DOHH2 (cell line): ENCODE measurements at regions not wholly inside any gene's neighbourhood (a gene's known extent, or its start where the extent isn't known, plus 50 kb on each side); places are given as distances from the start of the nearest gene placed in this dataset.

ENCODE experiments used
- EZH2phosphoT487 ChIP-seq: fragments of 200-600 bp; sonication (generic); IDR thresholded peaks from 2 replicates; pipeline ENCODE4 v1.6.1; 2017; ENCODE audit warnings: borderline replicate concordance, mild to moderate bottlenecking, antibody characterized with exemption, low read length, moderate library complexity, mixed read lengths
- TF ChIP-seq, protein P1 (sequence below): fragments of 200-600 bp; sonication (generic); IDR thresholded peaks from one replicate; pipeline ENCODE4 v1.5.1; 2014; ENCODE audit warnings: antibody characterized with exemption, mild to moderate bottlenecking, low read depth, low read length; ENCODE audit not compliant: poor library complexity, severe bottlenecking

DNA sequence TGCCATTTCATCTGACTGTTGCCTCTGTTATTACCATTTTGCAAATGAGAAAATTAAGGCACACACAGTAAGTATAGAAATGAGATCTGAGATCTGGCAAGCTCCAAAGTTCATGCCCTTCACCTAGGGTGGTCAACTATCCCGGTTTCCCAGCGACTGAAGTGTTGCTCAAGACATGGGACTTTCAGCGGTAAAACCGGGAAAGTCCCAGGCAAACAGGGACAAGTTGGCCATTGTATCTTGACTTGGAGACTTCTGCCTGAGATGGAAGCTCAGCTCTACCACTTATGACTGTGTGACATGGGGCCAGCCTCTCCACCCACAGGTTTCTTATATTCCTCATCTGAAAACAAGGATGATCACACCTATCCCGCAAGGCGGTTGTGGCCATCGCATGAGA is 55.6 kb upstream of the TPM1 start:
- TF ChIP-seq, protein P1, sequence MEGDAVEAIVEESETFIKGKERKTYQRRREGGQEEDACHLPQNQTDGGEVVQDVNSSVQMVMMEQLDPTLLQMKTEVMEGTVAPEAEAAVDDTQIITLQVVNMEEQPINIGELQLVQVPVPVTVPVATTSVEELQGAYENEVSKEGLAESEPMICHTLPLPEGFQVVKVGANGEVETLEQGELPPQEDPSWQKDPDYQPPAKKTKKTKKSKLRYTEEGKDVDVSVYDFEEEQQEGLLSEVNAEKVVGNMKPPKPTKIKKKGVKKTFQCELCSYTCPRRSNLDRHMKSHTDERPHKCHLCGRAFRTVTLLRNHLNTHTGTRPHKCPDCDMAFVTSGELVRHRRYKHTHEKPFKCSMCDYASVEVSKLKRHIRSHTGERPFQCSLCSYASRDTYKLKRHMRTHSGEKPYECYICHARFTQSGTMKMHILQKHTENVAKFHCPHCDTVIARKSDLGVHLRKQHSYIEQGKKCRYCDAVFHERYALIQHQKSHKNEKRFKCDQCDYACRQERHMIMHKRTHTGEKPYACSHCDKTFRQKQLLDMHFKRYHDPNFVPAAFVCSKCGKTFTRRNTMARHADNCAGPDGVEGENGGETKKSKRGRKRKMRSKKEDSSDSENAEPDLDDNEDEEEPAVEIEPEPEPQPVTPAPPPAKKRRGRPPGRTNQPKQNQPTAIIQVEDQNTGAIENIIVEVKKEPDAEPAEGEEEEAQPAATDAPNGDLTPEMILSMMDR, result no peak
- no peak for TF ChIP-seq EZH2phosphoT487
